GM19324 (cell line): ENCODE measurements at regions not wholly inside any gene's neighbourhood (a gene's known extent, or its start where the extent isn't known, plus 50 kb on each side); places are given as distances from the start of the nearest gene placed in this dataset.

ENCODE experiments used
- ATAC-seq: cut with Tn5 transposase; IDR thresholded peaks from one replicate; pipeline ENCODE4 v1.9.1; 2021; ENCODE audit warnings: mild to moderate bottlenecking, moderate library complexity; ENCODE audit not compliant: unreplicated experiment, low FRiP score

DNA sequence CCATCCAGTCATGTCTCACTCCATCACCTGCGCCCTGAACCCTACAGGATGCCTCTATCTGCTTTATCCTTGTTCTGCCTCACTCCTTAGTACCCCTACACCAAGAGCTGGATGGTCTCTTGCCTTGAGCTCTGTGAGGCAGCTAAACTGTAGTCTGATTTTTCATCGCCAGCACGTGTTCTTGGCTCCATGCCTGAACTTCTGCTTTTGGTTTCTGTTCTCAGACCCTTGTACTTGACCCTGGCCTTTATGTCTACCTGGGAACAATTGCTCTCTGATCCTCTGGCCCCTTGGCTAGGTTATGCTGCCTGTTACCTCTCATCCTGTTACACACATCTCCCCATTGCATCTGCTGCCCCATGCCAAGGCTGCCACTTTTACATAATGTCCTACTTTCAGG, 318.0 kb upstream of the LMCD1 start:
- ATAC-seq, result peak; percentile 94

DNA sequence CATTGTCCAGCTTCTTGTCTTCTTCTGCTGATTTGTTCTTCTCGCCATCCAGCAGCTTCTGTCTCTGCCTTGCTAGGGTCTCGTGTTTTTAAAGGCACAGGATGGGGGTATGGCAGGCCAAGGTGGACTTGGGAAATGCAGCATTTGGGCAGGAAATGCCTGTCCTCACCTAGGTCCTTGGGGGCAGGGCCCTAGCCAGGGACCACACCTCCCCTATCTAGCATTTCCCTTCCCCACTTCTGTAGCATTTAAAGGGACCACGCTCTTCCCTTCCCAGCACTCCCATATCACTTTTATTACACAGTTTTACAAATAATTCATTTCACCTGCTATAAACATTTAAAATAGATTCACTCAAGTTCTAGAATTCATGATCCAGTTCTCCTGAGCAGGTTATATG, 315.4 kb upstream of the LMCD1 start:
- no peak for ATAC-seq

DNA sequence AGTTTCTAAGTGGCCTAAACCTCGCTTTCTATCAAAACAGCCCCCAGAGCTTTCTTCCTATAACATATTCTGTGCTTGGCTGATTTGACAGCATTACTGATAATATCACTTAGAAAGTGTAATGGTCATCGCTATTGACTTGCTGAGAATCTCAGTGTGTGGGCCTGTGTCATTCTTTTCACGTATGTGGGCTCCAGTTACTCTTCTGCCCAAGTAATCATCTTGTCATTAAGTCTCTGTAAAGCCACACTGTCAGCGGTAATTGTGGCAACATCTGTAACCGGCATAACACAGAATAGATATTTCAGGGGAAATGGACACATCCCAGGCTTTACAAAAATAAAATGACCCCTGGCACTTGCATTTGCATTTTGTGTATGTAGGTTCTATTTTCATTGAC, 313.6 kb upstream of the LMCD1 start:
- ATAC-seq, result no peak

DNA sequence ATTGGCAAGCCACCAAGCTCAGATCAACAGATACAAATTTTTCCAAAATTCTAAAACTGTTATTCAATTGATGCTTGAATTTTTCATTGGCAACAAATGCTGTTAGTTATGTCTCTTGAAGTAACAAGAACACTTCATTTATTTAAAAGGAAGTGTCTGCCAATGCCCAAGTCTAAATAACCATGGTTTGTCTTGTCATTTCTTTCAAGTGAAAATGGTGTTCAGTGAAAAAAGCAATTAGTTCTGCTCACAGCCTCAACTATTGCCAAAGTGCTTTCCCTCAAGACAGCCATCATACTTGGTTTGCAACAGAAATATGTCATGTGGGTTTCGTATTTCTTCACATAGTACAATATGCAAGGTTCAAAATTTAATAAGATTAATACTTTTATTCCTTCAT, 312.6 kb upstream of the LMCD1 start:
- no peak for ATAC-seq

DNA sequence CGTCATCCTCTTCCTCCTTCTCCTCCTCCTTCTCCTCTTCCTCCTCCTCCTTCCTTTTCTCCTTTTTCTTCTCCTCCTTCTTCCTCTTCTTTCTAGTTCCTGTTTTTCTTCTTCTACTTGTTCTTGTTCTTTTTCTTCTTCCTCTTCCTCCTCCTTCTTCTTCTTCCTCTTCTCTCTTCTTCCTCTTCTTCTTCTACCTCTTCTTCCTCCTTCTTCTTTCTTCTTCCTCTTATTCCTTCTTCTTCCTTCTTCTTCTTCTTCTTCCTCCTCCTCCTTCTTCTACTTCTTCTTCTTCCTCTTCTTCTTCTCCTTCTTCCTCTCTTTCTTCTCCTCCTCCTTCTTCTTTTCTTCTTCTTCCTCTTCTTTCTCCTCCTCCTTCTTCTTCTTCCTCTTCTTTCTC, 310.2 kb upstream of the LMCD1 start:
- no peak for ATAC-seq

DNA sequence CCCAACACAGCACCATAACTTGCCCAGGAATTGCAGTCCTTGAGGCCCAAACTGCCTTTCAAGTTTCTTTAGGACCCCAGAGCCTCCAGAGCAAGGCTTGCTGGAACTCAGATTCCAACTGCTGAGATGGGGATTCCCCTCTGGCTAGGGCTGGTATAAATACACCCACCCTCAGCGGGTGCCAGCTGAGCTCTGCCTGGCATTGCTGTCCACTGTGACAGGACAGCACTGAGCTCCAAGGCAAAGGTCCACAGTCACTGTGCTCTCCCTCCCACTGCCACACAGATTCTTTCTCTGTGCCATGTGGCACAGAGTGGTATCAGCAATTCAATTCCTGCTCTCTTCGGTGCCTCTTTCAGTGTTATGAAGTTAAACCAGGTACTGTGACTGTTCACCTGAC, 304.2 kb upstream of the LMCD1 start:
- ATAC-seq, result no peak

DNA sequence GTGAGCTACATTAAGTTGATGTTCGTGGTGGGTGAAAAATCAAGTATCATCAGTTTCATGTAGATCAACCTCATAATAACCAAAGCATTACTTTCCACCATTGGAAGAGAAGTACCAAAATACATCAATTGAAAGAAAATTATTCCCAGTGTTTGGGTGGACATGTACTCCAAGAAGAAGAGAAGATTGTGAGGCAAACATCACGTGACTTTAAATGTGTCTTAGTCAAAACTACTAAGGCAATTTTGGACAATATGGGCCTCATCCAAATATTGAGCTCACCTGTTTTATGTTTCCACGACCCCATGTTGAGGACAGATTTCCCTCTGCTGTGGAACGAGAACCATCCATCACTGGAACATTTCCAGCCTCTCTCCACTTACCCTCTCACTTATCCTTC, 303.0 kb upstream of the LMCD1 start:
- no peak for ATAC-seq

DNA sequence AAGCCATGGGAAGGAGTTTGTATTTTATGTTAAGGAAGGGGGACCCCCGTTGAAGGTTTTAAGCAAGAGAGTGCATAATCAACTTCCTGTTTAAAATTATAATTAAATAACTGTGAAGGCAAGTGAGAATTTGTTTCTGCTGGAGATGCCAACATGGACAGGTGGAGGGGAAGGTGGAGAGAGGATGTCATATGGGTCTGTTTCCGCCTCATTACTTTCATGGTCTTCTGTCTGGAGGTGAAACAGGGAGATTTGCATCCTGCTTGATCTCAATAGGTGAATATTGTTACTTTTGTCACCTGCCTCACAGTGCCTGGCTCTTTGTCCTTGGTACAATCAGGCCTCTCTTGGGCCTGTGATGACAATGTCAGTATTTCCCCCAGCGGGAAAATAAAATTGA, 300.6 kb upstream of the LMCD1 start:
- no peak for ATAC-seq

DNA sequence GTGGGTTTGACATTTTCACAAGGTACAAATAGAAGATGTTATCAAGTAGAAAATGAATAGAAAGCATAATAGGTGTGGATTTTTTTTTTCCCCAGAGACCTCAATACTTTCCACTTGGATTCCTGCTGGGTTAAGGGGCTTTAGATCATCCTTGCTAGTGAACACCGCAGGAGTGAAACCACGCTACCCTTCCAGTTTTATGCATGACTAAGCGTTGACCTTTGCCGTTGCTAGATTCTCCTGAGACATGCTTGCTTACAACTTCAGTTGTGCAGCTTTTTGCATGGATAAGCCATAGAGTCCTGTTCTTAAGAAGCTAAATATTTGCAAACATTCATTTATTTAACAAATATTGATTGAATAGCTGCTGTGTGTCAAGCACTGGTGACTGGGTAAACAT, 299.7 kb upstream of the LMCD1 start:
- ATAC-seq, result no peak

DNA sequence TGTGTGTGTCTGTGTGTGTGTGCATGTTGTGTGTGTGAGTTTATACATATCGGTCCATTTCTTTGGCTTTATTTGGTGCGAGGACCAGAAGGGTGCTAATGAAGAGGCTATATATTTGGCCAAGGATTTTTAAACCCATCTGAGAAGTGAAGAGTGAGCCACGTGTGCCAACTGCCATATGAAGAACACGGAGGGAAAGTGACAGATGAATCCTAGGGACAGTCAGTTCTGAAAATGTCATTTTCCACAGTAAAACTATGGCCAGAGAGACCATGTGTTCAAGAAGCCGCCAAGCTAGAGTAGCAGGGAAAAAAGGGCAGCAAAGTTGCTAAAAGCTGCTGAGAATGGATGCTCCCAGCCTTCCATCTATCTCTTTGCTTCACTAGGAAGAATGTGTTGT, 297.3 kb upstream of the LMCD1 start:
- ATAC-seq, result no peak

DNA sequence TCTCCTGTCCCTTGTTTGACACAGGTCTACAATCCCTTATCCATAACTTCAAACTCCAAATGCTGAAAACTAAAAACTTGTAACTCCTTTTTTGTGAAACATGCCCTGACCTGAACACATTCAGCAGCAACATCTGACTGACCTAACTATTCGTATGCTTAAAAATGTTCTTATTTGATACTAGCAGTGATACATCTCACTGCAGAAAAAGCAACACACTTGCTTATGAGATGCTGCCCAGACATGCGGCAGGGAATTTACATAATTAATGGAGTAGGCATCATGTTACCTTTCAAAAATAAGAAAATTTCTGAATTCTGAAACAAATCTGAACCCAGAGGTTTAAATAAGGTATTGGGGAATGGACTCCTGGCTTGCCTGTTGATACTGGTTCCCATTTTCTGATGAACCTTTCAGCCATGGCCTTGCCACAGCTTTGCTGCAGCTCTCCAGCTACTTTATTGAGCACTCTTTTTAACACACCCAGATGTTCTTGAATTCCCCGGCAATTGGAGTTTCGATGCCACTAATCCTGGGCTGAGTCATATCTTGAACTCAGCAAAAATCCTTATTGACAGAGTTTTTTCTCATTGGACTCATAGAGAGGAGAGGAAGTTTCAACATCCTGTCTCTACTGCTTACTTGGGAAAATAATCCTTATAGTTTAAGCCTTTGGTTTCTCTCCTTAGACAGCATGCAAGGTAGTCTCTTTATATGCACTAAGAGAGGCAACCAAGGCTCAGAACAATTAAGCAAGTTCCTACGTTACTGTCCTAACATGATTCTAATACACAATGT, 296.6 kb upstream of the LMCD1 start:
- ATAC-seq, result no peak

DNA sequence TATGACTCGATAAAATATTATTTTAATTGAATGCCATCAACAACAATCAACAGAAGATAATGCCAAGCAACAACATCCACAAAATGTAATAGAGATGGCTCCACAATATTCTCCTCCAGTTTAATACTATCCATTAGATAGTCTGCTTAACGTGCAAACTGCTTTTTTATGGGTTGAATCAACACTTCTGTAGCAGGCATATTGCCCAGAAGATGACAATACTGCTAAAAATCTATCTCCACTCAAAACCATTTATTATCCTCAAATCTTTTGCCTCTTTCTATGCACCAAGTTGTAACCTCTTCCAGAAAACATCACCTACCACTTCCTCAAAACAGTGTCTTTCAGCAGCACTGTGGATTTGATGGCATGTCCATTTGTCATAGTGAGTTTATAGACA, 295.7 kb upstream of the LMCD1 start:
- no peak for ATAC-seq

DNA sequence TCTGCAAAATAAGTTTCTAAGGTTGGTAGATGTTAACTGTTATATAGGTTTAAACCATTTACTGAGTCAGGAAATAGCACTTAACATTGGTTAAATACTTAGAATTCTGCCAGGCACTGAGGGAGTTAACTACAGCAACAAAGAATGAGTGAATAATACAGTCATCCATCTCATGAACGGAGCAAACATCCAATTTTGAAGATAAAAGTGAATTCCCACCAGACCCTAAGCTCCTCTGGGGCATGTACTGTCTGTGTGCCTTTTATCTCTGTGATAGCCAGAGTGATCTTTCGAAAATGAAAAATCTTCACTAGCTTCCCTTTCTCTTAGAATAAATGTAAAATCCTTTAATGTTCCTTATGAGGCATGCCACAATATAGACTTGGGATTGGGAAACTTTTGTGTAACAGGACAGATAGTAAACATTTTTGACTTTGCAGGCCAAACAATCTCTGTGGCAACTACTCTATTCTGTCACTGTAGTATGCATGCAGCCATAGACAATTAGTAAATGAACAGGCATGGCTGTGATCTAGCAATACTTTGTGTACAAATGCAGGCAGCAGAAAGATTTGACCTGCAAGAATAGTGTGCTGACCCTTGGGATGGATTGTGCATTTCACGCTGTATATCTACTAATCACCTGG, 294.5 kb upstream of the LMCD1 start:
- ATAC-seq, result no peak

DNA sequence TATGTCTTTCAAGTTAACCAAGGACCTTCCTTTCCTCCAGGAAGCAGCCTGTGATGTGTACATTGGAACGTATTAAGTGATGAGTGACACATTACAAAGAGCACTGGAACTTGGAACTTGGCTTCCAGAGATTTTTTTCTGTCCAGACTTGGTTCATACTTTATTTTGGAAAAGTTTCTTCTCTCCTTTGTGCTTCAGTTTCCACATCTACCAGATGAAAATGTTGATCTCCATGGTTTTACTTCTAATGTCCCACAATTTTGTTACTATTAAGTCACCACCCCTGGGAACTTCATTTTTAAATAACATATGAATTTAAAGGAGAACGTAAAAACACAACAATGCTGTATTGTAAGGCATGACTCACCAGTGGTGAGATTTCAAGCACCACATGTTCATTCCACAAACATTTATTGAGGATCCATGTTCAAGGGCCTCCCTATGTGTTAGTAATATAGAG, 290.7 kb upstream of the LMCD1 start:
- ATAC-seq, result no peak

DNA sequence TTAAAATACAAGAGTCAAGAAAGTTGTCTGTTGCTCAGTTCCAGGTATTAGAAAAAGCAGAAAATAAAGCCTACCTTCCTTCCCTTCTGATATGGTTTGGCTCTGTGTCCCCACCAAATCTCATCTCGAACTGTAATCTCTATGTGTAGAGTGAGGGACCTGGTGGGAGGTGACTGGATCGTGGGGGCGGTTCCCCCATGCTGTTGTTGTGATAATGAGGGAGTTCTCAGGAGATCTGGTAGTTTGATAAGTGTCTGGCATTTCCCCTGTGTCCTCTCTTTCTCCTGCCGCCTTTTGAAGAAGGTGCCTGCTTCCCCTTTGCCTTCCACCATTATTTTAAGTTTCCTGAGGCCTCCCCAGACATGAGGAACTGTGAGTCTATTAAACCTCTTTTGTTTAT, 288.8 kb upstream of the LMCD1 start:
- no peak for ATAC-seq

DNA sequence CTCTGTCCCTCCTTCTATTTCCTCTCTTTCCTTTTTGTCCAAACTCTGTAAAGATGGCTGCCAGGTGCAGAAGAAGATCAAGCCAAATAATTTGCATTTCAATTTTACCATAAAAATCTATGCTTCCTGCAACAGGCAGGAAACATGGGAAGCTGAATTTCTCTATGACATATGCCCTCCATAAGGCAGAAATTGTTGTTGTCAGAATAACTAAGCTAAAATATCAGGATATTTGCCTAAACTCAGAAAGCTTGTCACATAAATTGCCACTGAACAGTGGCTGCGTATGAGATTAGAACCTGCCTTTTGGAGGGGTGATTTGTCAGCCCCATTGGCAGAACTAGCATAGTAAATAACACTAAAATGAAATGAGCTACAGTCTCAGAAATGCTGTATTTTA, 288.3 kb upstream of the LMCD1 start:
- no peak for ATAC-seq

DNA sequence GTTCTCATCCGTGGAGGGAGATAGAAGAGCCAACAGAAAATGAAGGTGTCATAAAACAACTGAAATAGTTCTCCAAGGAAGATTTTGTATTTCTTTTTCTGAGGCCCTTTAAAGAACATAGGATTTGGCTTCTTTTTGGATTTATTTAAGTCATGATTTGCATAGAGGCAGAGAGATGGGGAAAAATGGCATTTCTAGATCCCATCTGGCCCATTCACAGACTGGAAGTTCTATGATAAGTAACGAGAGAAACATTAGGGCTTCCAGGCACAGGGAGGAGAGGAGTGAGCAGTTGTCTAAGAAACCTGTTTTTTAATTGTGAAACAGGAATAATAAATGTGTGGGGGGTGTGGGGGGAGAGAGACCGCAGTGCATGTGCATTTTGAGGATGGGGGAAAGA, 285.8 kb upstream of the LMCD1 start:
- no peak for ATAC-seq

DNA sequence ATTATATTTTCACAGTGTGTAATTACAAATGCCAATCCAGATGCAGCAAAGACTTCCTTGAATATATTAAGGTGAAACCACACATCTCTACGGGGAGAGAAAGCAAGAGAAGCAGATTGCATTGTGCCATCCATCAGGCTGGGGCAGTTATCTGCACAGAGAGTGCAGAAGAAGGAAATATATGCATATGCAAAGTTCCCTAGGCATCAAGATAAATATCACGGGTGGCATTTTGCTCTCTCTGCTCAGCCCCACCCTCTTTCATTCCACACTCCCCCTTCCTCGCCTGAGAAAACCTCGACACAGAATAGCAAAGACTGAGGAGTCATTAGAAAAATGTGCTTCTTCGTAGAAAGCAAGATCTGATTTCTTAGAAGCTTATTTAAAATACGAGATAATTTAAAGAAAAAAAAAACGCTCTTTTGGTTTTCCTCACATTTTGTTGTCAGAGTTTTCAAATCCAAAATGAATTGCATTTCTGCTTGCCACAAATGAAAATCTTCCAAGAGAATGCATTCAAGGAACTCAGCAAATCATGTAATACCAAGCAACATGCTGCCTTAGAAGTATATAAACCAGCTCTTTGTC, 283.2 kb upstream of the LMCD1 start:
- ATAC-seq, result no peak

DNA sequence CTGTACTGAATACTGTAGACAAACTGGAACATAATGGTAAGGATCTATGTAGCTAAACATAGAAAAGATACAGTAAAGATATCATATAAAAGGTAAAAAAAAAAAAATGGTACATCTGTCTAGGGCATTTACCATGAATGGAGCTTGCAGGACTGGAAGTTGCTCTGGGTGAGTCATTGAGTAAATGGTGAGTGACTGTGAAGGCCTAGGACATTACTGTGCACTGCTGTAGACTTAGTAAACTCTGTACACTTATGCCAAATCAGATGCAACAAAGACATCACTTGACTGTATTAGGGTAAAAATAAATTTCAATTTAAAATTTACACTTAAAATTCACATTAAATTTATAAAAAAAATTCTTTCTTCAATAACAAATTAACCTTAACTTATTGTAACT, 281.3 kb upstream of the LMCD1 start:
- ATAC-seq, result no peak

DNA sequence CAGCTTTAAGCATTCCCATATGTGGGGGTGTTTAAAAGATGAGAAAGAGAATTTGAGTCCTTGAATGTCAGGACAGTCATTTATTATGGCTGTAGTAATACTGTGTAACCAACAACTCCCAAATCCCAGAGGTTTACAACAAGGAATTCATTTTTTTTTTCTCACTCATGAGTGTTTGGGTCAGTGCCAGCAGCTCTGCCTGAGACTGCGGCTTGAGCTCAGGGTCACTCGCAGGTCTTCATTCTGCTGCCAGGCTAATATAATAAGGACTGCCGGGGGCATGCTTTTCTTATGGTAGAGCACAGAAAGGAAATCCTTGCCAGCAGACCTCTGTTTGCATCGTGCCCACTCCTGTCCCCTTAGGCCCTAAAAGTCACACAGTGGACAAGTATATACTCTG, 277.9 kb upstream of the LMCD1 start:
- ATAC-seq, result no peak

DNA sequence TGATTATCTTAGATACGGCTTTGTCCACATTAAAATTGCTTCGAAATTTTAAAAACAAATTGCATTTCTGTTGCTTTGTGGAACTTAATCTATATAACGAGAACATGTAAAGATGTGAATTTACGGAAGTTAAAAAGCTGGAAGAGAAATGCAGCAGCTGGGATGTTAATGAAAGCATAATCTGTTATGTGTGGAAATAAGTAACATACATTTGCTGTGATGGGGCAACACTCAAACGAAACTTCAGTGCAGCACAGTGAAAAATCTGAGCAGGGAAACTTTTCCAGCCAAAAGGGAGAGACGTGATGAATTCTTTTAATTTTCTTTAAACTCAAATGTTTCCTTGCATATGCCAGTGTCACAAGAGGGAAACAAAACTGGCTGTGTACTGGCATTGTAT, 276.7 kb upstream of the LMCD1 start:
- no peak for ATAC-seq

DNA sequence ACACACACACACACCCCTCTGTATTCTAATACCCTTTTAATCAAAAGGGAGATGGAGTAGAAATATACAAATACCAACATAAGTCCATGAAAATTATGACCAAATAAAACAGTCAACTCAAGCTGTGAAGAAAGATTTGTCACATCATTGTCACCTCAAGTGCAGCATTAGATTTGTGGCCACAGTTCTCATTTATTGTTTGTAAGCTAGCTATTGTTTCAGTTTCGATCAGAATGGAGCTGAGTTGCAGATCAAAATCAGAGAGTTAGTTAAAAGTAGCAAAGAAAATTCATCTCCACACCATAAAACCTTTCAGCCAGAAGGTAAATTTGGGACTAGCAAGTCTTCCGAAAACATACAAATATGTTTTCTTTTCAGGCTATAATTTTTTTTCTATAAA, 267.7 kb upstream of the LMCD1 start:
- ATAC-seq, result no peak
